Gastroesophageal sphincter (tissue), 3 donors: ENCODE measurements at regions not wholly inside any gene's neighbourhood (a gene's known extent, or its start where the extent isn't known, plus 50 kb on each side); places are given as distances from the start of the nearest gene placed in this dataset.

Experiments used
- POLR2A ChIP-seq, 2 donors: fragments of 450-650 bp; IDR thresholded peaks; one replicate each; pipeline ENCODE4 v1.6.1; 2017; ENCODE audit warnings: antibody characterized with exemption in 2 of 2, mild to moderate bottlenecking in 2 of 2, moderate library complexity in 1 of 2
- POLR2AphosphoS5 ChIP-seq: sonication (generic); formaldehyde crosslinking; IDR thresholded peaks from one replicate; pipeline ENCODE4 v1.6.1; 2017; ENCODE audit warnings: antibody characterized with exemption
- TF ChIP-seq, protein P1 (sequence below), 4 experiments: fragments of 200-600 bp in 2 of 4; fragments of 450-650 bp in 2 of 4; sonication (generic) in 1 of 4; IDR thresholded peaks; one replicate each; pipeline ENCODE4 v1.5.1; 2017 to 2019; ENCODE audit warnings: antibody characterized with exemption in 4 of 4, mild to moderate bottlenecking in 2 of 4, moderate library complexity in 2 of 4

DNA sequence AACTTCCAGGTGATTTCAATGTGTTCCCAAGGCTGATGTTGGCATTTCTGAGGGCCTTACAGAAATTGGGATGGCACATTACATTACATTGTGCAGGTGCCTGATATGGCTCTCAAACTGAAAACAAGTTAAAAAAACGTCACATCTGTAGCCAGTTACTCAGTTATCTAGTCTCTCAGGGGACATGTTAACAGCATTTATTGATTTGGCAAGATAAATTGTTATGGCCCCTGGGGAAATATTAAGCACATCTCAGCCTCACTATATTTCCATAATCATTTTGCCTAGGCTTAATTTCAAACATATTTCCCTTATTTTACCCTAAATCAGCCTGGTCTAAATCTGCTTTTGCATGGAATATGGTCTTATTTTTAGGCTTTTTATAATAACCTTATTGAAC lies 290.0 kb downstream of the IL15 start:
- no peak for TF ChIP-seq POLR2A (IDR thresholded peaks at IDR 0.05)
- TF ChIP-seq, protein P1, sequence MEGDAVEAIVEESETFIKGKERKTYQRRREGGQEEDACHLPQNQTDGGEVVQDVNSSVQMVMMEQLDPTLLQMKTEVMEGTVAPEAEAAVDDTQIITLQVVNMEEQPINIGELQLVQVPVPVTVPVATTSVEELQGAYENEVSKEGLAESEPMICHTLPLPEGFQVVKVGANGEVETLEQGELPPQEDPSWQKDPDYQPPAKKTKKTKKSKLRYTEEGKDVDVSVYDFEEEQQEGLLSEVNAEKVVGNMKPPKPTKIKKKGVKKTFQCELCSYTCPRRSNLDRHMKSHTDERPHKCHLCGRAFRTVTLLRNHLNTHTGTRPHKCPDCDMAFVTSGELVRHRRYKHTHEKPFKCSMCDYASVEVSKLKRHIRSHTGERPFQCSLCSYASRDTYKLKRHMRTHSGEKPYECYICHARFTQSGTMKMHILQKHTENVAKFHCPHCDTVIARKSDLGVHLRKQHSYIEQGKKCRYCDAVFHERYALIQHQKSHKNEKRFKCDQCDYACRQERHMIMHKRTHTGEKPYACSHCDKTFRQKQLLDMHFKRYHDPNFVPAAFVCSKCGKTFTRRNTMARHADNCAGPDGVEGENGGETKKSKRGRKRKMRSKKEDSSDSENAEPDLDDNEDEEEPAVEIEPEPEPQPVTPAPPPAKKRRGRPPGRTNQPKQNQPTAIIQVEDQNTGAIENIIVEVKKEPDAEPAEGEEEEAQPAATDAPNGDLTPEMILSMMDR (IDR thresholded peaks at IDR 0.05): no peak
- no peak for TF ChIP-seq POLR2AphosphoS5
